GM12875 (cell line): ENCODE measurements at regions not wholly inside any gene's neighbourhood (a gene's known extent, or its start where the extent isn't known, plus 50 kb on each side); places are given as distances from the start of the nearest gene placed in this dataset.
"Not testable (repeated sequence)": the region's sequence is repeated elsewhere in the genome, so short reads cannot be mapped to it uniquely, and the experiment has no call there.

Experiments used
- H3K4me3 ChIP-seq: one replicate; pipeline ENCODE4 v1.5.1; 2011; ENCODE audit warnings: low read depth, low read length, control low read depth
- TF ChIP-seq, protein P1 (sequence below): IDR thresholded peaks from 2 replicates; pipeline ENCODE4 v1.5.1; 2011; ENCODE audit warnings: low read depth, mild to moderate bottlenecking, control low read depth, inconsistent platforms, low read length, moderate library complexity, borderline replicate concordance; ENCODE audit not compliant: insufficient read depth

DNA sequence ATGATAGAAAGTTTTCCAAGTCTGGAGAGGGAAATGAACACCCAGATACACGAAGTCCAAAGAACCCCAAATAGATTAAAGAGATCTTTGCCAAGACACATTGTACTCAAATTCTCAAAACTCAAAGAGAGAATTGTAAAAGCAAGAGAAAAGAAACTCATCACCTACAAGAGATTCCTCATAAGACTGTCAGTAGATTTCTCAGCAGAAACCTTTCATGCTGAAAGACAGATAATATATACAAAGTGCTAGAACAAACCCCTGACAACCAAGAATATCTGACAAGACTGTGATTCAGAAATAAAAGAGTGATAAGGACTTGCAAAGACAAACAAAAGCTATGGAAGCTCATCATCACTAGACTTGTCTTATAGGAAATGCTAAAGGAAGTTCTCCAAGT, 326.7 kb upstream of the ZNF608 start:
- TF ChIP-seq, protein P1, sequence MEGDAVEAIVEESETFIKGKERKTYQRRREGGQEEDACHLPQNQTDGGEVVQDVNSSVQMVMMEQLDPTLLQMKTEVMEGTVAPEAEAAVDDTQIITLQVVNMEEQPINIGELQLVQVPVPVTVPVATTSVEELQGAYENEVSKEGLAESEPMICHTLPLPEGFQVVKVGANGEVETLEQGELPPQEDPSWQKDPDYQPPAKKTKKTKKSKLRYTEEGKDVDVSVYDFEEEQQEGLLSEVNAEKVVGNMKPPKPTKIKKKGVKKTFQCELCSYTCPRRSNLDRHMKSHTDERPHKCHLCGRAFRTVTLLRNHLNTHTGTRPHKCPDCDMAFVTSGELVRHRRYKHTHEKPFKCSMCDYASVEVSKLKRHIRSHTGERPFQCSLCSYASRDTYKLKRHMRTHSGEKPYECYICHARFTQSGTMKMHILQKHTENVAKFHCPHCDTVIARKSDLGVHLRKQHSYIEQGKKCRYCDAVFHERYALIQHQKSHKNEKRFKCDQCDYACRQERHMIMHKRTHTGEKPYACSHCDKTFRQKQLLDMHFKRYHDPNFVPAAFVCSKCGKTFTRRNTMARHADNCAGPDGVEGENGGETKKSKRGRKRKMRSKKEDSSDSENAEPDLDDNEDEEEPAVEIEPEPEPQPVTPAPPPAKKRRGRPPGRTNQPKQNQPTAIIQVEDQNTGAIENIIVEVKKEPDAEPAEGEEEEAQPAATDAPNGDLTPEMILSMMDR: no peak
- no peak overlapping the region for H3K4me3 ChIP-seq

GRCh38 chr5:125075567-125075966, 329.1 kb upstream of the ZNF608 start:
- H3K4me3 ChIP-seq: no peak overlapping the region
- TF ChIP-seq, protein P1: no peak

DNA sequence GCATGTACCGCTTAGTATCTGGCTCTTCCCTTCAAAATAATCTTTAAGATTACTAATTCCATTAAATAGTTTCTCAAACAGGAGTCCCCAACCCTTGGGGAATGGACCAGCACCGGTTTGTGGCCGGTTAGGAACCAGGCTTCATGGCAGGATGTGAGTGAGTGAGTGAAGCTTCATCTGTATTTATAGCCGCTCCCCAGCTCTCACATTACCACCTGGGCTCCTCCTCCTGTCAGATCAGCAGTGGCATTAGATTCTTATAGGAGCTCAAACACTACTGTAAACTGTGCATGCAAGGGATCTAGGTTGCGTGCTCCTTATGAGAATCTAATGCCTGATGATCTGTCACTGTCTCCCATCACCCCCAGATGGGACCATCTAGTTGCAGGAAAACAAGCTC, 332.6 kb upstream of the ZNF608 start:
- H3K4me3 ChIP-seq: not testable (repeated sequence)

GRCh38 chr5:125081101-125081500, 334.7 kb upstream of the ZNF608 start:
- no peak overlapping the region for H3K4me3 ChIP-seq
- TF ChIP-seq, protein P1: no peak

- TF ChIP-seq, protein P1: no peak
Observed at GRCh38 chr5:125083981-125084380, 337.5 kb upstream of the ZNF608 start.

DNA sequence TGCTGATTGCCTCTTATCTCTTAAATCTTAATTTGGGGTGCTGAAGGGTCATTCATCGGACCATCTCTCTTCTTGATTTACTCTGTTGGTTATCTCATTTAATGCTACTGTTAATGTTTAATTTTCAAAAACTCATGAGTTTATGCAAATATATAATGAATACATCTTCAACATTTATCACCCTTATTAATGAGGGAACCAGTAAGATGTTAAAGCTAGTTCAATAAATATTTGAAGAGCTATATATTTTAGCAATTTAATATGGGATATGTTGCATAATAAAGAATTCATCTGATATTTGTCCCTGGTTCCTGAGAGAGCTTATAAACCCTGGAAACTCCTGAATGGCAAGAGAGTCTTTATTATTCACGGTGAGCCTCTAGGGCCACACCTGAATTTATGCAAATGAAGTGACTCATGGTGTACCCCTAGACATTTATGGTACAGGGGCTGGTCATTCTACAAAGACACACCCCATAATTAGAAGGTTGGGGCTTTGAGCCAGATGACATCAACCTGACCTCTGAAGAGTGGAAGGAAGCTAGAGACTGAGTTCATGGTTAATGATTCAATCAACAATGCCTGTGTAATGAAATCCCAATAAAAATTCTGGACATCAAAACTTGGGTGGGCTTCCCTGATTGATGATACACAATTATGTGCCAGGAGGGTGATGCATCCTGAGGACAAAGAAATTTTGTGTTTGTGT, 339.5 kb upstream of the ZNF608 start:
- H3K4me3 ChIP-seq: no peak overlapping the region
- TF ChIP-seq, protein P1: no peak

More at GRCh38 chr5:125083981-125084380, 337.5 kb upstream of the ZNF608 start:
- H3K4me3 ChIP-seq: no peak overlapping the region

GRCh38 chr5:125088522-125089105, 342.2 kb upstream of the ZNF608 start:
- TF ChIP-seq, protein P1: no peak

DNA sequence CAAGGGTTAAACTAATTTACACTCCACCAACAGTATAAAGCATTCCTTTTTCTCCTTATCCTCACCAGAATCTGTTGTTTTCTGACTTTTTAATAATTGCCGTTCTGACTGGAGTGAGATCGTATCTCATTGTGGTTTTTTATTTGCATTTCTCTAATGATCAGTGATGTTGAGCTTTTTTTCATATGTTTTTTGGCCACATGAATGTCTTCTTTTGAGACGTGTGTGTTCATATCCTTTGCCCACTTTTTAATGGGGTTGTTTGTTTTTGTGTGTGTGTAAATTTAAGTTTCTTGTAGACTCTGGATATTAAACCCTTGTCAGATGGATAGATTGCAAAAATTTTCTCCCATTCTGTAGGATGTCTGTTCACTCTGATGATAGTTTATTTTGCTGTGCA, 345.7 kb upstream of the ZNF608 start:
- H3K4me3 ChIP-seq: not testable (repeated sequence)

More at GRCh38 chr5:125088522-125089105, 342.2 kb upstream of the ZNF608 start:
- H3K4me3 ChIP-seq: no peak overlapping the region
